Femur (tissue), 1 donor: ENCODE measurements at regions not wholly inside any gene's neighbourhood (a gene's known extent, or its start where the extent isn't known, plus 50 kb on each side); places are given as distances from the start of the nearest gene placed in this dataset.

Source experiments
- DNase-seq: peaks from one replicate; pipeline ENCODE4 v3.0.0-alpha.2; 2017

DNA sequence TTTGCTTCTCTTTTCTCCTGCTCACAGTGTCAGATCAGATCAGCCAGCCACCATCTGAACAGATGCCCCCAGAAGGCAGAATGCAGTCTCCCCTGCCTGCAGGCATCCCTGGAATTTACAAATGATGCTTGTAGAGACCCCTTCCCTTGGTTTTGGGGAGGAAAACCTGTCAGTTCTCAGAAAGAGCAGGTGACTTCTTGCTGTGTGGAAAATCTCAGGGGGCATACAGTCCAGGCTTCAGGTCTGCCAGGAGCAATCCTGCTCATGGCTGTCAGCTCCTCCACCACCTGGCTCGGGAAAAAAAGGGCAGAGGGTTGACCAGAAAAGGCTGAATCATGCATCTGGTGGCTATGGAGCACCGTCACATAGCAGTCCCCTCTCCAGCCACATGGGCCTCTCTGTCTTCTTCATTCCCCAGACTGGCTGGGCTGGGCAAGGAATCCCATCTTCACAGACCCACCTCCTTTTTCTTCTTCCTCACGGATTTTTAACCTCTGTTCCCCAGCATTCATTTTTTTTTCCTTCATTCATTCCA lies 107.0 kb downstream of the KCNF1 start:
- no peak for DNase-seq

DNA sequence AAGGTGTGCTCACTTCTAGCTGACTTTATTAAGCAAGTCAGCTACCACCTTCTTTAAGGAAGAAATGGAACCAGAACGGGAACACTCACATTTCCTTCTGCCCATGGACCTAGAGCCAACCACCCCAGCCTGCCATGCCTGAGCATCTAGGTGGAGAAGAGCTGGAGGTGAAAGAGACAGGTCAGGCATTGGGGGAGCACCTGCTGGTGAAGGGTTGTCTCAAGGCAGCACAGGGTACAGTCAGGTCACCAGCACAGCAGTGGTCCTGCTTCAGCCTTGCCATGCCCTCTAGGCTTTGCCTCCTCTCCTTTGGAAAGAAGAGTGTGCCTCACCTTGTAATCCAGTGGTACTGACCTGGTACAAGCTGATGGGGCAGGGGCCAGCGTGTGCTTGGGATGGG lies 107.9 kb downstream of the KCNF1 start:
- no peak for DNase-seq

DNA sequence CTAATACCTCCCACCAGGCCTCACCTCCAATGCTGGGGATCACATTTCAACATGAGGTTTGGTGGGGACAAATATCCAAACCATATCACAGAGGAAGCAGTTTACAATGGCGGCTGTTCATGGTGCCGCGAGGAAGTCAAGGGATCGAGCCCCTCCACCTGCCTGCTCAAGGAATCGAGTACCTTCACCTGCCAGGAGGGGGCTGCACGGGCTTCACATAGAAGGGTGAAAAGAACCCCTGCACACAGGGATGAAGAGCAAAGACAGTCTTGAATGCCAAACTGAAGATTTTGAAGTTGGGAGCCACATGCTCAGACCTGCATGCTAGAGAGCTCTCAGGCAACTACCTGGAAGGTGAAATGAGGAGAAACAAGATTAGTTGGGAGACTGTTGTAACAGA lies 110.3 kb downstream of the KCNF1 start:
- DNase-seq, result no peak

DNA sequence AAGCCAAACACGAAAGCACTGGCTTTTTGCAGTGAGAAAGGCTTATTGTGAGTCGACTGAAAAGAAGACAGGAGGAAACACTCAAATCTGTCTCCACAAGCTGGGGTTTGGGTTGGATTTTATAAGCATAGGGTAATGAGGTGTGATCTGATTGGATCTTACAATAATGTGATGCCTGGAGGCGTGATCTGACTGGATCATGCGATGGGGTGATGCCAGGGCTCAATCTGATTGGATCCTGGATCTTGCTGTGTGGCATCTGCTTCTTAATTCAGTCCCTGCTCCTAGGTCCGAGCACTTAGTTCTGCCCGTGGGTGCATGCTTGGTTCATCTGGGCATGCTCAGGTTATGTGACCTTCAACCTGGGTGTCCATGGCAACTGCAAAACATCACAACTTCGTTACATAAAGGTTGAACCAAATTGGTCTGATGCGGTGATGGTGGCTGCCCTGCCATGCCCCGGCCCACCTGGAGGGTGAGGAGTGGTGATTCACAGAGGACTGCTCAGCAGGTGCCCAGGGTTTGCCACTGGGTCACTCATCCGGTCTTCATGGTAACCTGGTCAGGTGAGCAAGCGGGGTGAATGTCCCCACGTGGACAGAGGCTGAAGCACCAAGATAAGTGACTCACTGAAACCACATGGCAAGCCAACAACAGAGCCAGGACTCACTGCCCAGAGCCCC lies 111.0 kb downstream of the KCNF1 start:
- no peak for DNase-seq

GRCh38 chr2:11023326-11024258 lies 111.9 kb downstream of the KCNF1 start:
- DNase-seq, result no peak

- DNase-seq, result peak; percentile 62
Observed at GRCh38 chr2:11024259-11024645, 112.5 kb downstream of the KCNF1 start.

GRCh38 chr2:11024687-11025086 lies 113.0 kb downstream of the KCNF1 start:
- DNase-seq, result no peak

- DNase-seq, result no peak
Observed at GRCh38 chr2:11026286-11026921, 114.7 kb downstream of the KCNF1 start.

GRCh38 chr2:11027195-11027594 lies 115.5 kb downstream of the KCNF1 start:
- DNase-seq, result no peak

- DNase-seq, result no peak
Observed at GRCh38 chr2:11028407-11028916, 116.7 kb downstream of the KCNF1 start.

DNA sequence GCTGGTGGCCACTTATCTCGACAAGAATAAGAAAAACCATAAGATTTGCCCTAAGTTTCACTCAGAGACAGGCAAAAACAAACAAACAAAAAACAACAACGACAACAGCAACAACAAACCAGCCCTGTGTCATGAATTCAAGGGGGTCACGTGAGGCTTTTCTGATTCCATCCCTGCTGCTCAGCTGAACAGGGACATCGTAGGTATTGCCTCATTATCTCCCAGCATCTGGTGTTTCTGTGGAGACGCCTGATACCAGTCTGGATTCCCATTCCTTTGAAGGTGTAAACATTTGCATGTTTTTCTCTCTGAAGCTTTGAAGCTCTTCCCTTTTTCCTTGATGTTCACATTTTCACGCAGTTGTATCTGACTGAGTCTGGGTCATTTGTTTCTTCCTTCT lies 117.4 kb downstream of the KCNF1 start:
- no peak for DNase-seq

DNA sequence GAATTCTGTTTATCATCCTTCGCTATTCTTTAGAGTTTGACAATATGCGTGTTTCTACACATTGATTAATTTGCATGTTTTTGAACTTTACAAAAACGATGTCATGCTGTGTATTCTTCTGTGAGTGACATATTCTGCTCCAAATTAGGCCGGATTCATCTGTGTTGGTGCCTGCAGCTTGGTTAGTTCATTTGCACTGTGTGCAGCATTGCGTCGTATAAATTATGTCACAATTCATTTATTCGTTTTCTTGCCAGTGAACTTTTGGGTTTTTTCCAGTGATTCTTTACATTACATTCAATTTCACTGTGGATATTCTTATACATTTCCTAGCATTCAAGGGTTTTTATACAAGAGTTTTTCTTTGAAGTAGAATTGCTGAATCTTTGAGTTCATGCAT lies 118.3 kb downstream of the KCNF1 start:
- DNase-seq, result no peak

DNA sequence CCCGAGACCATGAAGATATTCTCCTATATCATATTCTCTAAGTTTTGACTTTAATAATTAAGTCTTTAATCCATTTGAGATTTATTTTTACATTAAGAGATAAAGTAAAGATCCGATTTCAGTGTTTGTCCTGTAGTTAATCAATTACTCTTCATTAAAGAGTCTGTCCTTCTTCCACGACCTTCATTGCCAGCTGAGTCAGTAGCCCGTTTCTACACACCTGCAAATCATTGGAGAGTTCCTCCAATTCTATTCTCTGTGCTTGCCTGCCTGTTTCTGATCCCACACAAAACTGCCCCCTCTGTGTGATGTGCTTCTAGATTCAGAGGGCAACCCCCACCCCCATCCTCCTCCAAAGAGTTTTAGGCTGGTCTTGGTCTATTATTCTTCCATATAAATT lies 119.2 kb downstream of the KCNF1 start:
- no peak for DNase-seq

DNA sequence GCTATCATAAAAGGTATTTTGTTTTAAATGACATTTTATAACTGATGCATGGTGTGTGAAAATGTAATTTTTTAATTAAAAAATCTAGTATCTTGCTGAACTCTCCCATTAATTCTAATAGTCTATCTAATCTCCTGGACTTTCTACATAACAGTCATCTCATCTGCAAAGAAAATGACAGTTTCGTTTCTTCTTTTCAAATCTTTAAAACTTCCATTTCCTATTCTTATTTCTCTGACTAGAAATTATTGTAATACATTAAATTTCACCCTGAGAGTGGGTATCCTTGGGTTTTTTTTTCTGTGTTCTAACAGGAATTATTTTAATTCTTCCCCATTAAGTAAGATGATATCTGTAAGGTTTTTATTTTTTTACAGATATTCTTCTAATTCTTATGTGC lies 120.1 kb downstream of the KCNF1 start:
- DNase-seq, result no peak

DNA sequence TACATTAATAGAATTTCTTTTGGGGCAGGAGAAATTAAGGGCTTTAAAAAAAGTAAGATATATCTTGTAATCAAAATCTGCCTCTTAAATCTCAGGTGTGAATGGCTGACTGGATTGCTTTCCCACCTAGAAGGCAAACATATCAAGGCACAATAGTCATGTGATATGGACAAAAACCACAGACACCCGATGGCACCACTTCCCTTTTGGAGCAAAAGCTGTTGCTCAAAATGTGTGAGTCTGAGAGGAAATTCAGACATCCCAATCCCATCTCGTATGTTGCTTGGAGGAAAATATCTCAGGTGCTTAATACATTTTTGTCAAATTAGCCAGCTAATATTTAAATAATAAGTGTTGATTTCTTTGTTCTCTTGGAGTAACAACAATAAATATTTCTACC lies 120.7 kb downstream of the KCNF1 start:
- DNase-seq, result no peak

DNA sequence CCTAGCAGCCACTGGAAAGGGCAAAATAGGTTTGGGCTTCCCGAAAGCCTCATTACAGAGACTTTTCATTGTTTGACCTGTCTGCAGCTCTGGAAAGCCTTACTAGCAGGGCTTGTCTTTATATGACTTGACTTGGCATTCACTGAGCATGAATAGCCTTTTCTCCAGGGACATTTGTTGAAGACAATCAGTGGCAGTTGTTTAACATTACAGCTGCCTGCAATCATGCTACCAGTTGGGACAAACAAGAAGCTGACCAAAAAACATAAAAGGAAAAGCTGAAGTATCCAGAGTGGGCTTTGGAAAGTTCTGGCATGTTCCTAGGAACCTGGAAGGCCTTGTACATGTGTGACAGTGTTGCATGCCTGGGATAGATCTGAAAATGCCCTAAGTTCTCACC lies 121.4 kb downstream of the KCNF1 start:
- no peak for DNase-seq

- no peak for DNase-seq
Observed at GRCh38 chr2:11038641-11039040, 116.6 kb upstream of the SLC66A3 start.

- no peak for DNase-seq
Observed at GRCh38 chr2:11040992-11041391, 114.3 kb upstream of the SLC66A3 start.

GRCh38 chr2:11042841-11043240 lies 112.4 kb upstream of the SLC66A3 start:
- no peak for DNase-seq

DNA sequence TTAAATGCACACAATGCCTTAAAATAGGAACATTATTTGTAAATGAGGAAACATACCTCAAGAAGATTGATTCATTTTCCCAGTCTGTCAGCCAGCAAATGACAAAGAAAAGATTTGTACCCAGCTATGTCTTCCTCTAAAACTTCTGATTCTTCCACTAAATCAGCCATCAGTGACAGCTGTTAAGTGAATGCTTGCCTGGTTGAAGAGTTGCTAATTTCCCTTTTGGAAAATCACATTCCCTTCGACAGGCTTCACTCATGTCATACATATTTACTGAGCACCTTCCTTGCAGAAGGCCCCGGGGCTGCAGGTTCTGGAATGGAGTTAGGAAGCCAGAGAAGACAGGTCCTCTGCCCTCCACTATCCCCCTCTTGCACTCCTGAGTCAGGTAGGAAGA lies 112.0 kb upstream of the SLC66A3 start:
- no peak for DNase-seq

DNA sequence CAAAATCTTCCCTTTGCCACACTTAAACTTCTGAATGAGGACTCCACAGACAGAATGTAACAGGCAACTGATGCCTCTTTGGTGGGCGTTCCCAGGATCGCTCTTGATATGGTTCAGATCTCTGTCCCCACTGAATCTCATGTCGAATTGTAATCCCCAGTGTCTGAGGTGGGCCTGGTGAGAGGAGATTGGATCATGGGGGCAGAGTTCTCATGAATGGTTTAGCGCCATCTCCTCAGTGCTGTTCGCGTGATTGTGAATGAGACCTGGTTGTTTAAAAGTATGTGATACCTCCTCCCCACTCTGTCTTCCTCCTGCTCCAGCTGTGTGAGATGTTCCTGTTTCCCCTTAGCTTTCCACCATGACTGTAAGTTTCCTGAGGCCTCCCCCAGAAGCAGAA lies 111.1 kb upstream of the SLC66A3 start:
- no peak for DNase-seq

DNA sequence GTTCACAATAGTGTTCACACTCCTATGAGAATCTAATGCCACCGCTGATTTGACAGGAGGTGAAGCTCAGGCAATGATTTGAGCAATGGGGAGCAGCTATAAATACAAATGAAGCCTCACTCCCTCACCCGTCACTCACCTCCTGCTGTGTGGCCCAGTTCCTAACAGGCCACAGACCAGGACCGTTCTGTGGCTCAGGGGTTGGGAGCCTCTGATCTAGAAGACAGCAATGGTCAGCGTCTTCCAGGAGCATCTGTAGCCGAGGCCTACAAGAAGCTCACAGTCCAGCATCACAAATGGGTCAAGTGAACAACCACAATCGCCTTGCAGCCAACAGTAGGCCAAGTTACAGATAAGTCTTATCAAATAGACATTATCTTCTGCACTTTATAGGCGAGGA lies 110.0 kb upstream of the SLC66A3 start:
- DNase-seq, result no peak

- DNase-seq, result no peak
Observed at GRCh38 chr2:11048335-11049008, 106.8 kb upstream of the SLC66A3 start.
